ENCODE measurements at regions not wholly inside any gene's neighbourhood (a gene's known extent, or its start where the extent isn't known, plus 50 kb on each side); places are given as distances from the start of the nearest gene placed in this dataset.

DNA sequence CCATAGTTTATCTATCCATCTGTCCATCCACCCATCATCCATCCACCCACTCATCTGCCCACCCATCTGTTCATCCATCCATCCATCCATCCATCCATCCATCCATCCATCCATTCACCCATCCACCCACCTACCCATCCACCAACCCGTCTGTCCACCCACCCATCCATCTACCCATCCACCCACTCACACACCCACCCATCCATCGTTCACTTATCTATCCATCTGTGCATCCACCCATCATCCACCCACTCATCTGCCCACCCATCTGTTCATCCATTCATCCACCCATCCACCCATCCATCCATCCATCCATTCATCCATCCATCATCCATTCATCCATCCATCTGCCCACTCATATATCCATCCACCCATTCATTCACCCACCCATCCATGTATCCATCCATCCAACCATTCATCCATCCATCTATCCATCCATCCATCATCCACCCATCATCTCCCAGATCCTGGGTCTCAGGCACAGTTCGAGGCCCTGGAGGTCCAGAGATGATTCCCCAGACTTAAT is 88.2 kb upstream of the WNT4 start:
- no peak overlapping the region for H3K4me3 ChIP-seq (ENCODE audit: low read depth, low read length)
- H3K9me3 ChIP-seq (ENCODE audit: control insufficient read depth, insufficient read depth, low read length), result no peaks in the 10 kb centered on the region
- 85% methylated on average over 2 of the region's 3 CpGs for WGBS (ENCODE audit: insufficient coverage)
- DNase-seq (ENCODE audit: low read depth in 4 of 6, low spot score in 6 of 6), result no peak
- no peaks in the 10 kb centered on the region for H3K27me3 ChIP-seq (ENCODE audit: control insufficient read depth, insufficient read depth, low read length)
- peaks cover 13% of the 10 kb centered on the region for H3K4me1 ChIP-seq (ENCODE audit: control insufficient read depth, insufficient read depth, low read length)
- H3K27ac ChIP-seq (ENCODE audit: low read depth, low read length), result no peak overlapping the region
- H3K36me3 ChIP-seq (ENCODE audit: control insufficient read depth, insufficient read depth, low read length), result no peaks in the 10 kb centered on the region

GRCh38 chr1:22231995-22232690 is 89.2 kb upstream of the WNT4 start:
- Histone ChIP-seq H3K27me3 (ENCODE audit: control insufficient read depth, insufficient read depth, low read length) (no peaks in the 10 kb centered on the region), H3K27ac (ENCODE audit: low read depth, low read length) (no peak overlapping the region), H3K36me3 (ENCODE audit: control insufficient read depth, insufficient read depth, low read length) (no peaks in the 10 kb centered on the region), H3K9me3 (ENCODE audit: control insufficient read depth, insufficient read depth, low read length) (no peaks in the 10 kb centered on the region), H3K4me3 (ENCODE audit: low read depth, low read length) (no peak overlapping the region), H3K4me1 (ENCODE audit: control insufficient read depth, insufficient read depth, low read length) (peaks cover 17% of the 10 kb centered on the region)
- no peak for DNase-seq (ENCODE audit: low read depth in 4 of 6, low spot score in 6 of 6)
- 96% methylated on average over 4 of the region's 6 CpGs for WGBS (ENCODE audit: insufficient coverage)

DNA sequence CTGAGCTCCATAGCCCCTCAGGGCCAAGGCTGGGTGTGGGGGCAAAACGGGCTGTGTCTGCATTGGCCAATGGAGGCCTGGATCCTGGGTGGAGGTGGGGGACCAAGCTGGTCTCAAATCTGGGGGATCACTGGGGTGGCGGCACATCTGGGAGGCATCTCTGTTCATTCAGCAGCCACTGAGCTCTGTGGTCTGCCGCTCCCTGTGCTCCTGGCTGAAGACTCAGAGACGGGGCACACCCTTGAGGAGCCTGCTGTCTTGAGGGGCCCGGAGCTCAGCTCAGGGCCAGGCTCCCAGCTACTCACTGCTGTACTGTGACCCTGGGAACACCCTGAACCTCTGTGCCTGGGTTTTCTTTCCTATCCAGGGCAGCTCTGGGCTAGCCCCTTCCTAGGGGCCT is 90.3 kb upstream of the WNT4 start:
- no peaks in the 10 kb centered on the region for H3K9me3 ChIP-seq (ENCODE audit: control insufficient read depth, insufficient read depth, low read length)
- H3K36me3 ChIP-seq (ENCODE audit: control insufficient read depth, insufficient read depth, low read length), result no peaks in the 10 kb centered on the region
- no peak overlapping the region for H3K27ac ChIP-seq (ENCODE audit: low read depth, low read length)
- peaks cover 17% of the 10 kb centered on the region for H3K4me1 ChIP-seq (ENCODE audit: control insufficient read depth, insufficient read depth, low read length)
- 88% methylated on average over 5 of the region's 5 CpGs for WGBS (ENCODE audit: insufficient coverage)
- no peak for DNase-seq (ENCODE audit: low read depth in 4 of 6, low spot score in 6 of 6)
- H3K4me3 ChIP-seq (ENCODE audit: low read depth, low read length), result no peak overlapping the region
- H3K27me3 ChIP-seq (ENCODE audit: control insufficient read depth, insufficient read depth, low read length), result no peaks in the 10 kb centered on the region

DNA sequence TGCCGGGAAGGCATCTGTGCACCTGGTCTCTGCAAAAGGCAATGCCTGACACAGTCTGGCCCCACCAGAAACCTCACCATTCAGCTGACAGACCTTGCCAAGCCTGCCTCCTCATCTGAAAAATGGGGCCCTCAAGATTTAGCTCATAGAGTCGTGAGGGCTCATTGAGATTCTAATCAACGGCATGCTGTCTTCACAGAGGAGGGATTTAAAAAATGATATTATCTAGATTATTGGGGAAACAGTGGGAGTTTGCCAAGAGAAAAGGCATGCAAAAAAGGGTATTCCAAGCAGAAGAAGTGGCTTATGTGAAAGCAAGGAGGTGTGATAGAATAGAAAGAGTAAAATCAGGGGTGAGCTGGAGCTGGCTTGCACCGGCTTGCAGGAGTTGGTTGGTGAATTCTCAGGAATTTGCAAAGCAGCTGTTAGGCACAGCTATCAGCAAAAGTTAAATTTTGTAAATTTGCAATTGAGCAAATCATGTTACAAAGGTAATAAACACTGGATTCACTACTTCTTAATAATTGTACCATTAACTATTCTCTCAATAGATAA is 91.7 kb upstream of the WNT4 start:
- Histone ChIP-seq H3K4me1 (ENCODE audit: control insufficient read depth, insufficient read depth, low read length) (peaks cover 17% of the 10 kb centered on the region), H3K27me3 (ENCODE audit: control insufficient read depth, insufficient read depth, low read length) (no peaks in the 10 kb centered on the region), H3K27ac (ENCODE audit: low read depth, low read length) (no peak overlapping the region), H3K36me3 (ENCODE audit: control insufficient read depth, insufficient read depth, low read length) (peaks cover 4% of the 10 kb centered on the region), H3K4me3 (ENCODE audit: low read depth, low read length) (no peak overlapping the region), H3K9me3 (ENCODE audit: control insufficient read depth, insufficient read depth, low read length) (no peaks in the 10 kb centered on the region)
- peak in 1 of 6 donors; percentile 64 for DNase-seq (ENCODE audit: low read depth in 4 of 6, low spot score in 6 of 6)
- 52% methylated on average over 4 of the region's 4 CpGs for whole genome bisulfite sequencing (ENCODE audit: insufficient coverage)

GRCh38 chr1:22236166-22236565 is 93.3 kb upstream of the WNT4 start:
- peaks cover 4% of the 10 kb centered on the region for H3K36me3 ChIP-seq (ENCODE audit: control insufficient read depth, insufficient read depth, low read length)
- DNase-seq (ENCODE audit: low read depth in 4 of 6, low spot score in 6 of 6), result peak in 2 of 6 donors; percentile 63 to 68
- H3K27me3 ChIP-seq (ENCODE audit: control insufficient read depth, insufficient read depth, low read length), result no peaks in the 10 kb centered on the region
- 34% methylated on average over 7 of the region's 7 CpGs for WGBS (ENCODE audit: insufficient coverage)
- no peak overlapping the region for H3K27ac ChIP-seq (ENCODE audit: low read depth, low read length)
- no peaks in the 10 kb centered on the region for H3K9me3 ChIP-seq (ENCODE audit: control insufficient read depth, insufficient read depth, low read length)
- no peak overlapping the region for H3K4me3 ChIP-seq (ENCODE audit: low read depth, low read length)
- H3K4me1 ChIP-seq (ENCODE audit: control insufficient read depth, insufficient read depth, low read length), result peaks cover 17% of the 10 kb centered on the region

DNA sequence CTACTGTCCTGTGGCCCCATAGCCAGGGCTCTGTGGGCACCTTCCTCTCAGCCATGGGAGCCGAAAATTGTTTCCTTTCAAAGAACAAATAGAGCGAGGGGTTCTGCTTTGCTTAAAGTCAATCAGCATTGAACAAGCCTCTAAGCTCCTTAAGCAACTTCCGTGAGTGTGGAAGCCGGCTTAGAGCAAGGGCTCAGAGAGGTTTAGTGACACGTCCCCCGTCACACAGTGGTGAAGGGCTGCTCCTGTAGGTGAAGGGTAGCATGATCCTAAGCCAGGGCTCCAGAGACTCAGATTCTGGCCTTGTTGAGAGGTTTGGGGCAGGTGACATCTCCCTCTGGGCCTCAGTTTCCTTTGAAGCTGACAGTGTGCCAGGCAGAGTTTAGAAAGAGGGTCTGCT is 94.0 kb upstream of the WNT4 start:
- Histone ChIP-seq H3K27ac (ENCODE audit: low read depth, low read length) (no peak overlapping the region), H3K4me1 (ENCODE audit: control insufficient read depth, insufficient read depth, low read length) (peaks cover 17% of the 10 kb centered on the region), H3K36me3 (ENCODE audit: control insufficient read depth, insufficient read depth, low read length) (peaks cover 4% of the 10 kb centered on the region), H3K27me3 (ENCODE audit: control insufficient read depth, insufficient read depth, low read length) (no peaks in the 10 kb centered on the region), H3K9me3 (ENCODE audit: control insufficient read depth, insufficient read depth, low read length) (no peaks in the 10 kb centered on the region), H3K4me3 (ENCODE audit: low read depth, low read length) (no peak overlapping the region)
- WGBS (ENCODE audit: insufficient coverage), result 98% methylated on average over 6 of the region's 6 CpGs
- no peak for DNase-seq (ENCODE audit: low read depth in 4 of 6, low spot score in 6 of 6)

- Histone ChIP-seq H3K27me3 (ENCODE audit: control insufficient read depth, insufficient read depth, low read length) (no peaks in the 10 kb centered on the region), H3K4me1 (ENCODE audit: control insufficient read depth, insufficient read depth, low read length) (peaks cover 17% of the 10 kb centered on the region), H3K4me3 (ENCODE audit: low read depth, low read length) (no peak overlapping the region), H3K27ac (ENCODE audit: low read depth, low read length) (no peak overlapping the region), H3K9me3 (ENCODE audit: control insufficient read depth, insufficient read depth, low read length) (no peaks in the 10 kb centered on the region), H3K36me3 (ENCODE audit: control insufficient read depth, insufficient read depth, low read length) (peaks cover 4% of the 10 kb centered on the region)
- DNase-seq (ENCODE audit: low read depth in 4 of 6, low spot score in 6 of 6), result no peak
- 96% methylated on average over 11 of the region's 11 CpGs for WGBS (ENCODE audit: insufficient coverage)
These were observed 94.7 kb upstream of the WNT4 start for GRCh38 chr1:22237433-22238093.

DNA sequence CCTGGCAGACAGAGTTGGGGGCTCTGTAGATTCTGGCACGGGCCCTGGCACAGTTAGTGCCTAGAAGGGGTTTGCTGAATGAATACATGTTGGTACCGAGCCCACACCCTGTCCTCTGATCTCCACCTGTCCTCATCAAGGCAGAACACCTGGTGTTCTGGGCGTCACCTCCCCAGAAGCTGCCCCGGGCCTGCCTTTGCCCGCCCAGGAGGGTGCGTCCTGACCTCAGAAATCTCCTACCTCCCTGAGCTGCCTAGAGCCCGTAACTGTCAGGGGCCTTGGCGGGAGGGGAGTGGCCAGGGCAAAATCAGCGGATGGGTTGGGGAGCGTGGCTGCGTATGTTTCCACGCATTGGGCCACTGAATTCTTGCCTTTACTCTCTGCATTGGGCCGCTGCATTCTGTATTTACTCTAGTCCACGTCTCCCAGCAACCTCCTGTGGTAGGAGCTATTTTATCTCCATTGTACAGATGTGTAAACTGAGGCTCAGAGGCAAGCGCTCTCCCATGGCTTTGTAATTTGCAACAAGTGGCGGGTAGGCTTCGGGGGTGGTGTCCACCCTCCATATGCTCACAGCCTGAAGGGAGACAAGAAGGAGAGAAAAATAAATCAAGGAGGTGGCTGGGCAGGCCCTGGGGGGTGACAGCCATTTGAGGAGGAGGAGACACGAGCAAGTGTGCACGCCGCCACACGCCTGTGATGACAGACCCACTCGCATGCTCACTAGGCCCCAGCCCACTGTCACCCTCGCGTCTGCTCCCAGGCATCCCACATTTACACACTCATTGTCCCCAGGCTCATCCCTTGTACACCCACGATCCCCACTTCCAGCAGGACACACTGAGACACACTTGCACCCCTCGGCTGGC is 95.7 kb upstream of the WNT4 start:
- Histone ChIP-seq H3K9me3 (ENCODE audit: control insufficient read depth, insufficient read depth, low read length) (no peaks in the 10 kb centered on the region), H3K27me3 (ENCODE audit: control insufficient read depth, insufficient read depth, low read length) (no peaks in the 10 kb centered on the region), H3K4me1 (ENCODE audit: control insufficient read depth, insufficient read depth, low read length) (peaks cover 16% of the 10 kb centered on the region), H3K4me3 (ENCODE audit: low read depth, low read length) (no peak overlapping the region), H3K36me3 (ENCODE audit: control insufficient read depth, insufficient read depth, low read length) (peaks cover 4% of the 10 kb centered on the region), H3K27ac (ENCODE audit: low read depth, low read length) (no peak overlapping the region)
- WGBS (ENCODE audit: insufficient coverage), result 88% methylated on average over 18 of the region's 26 CpGs
- no peak for DNase-seq (ENCODE audit: low read depth in 4 of 6, low spot score in 6 of 6)

- DNase-seq (ENCODE audit: low read depth in 4 of 6, low spot score in 6 of 6), result no peak
- Histone ChIP-seq H3K4me3 (ENCODE audit: low read depth, low read length) (no peak overlapping the region), H3K4me1 (ENCODE audit: control insufficient read depth, insufficient read depth, low read length) (peaks cover 8% of the 10 kb centered on the region), H3K9me3 (ENCODE audit: control insufficient read depth, insufficient read depth, low read length) (no peaks in the 10 kb centered on the region), H3K27ac (ENCODE audit: low read depth, low read length) (no peak overlapping the region), H3K36me3 (ENCODE audit: control insufficient read depth, insufficient read depth, low read length) (peaks cover 4% of the 10 kb centered on the region), H3K27me3 (ENCODE audit: control insufficient read depth, insufficient read depth, low read length) (no peaks in the 10 kb centered on the region)
- 95% methylated on average over 10 of the region's 11 CpGs for WGBS (ENCODE audit: insufficient coverage)
These were observed 96.5 kb upstream of the WNT4 start for GRCh38 chr1:22239378-22239777.
